ENCODE measurements at regions not wholly inside any gene's neighbourhood (a gene's known extent, or its start where the extent isn't known, plus 50 kb on each side); places are given as distances from the start of the nearest gene placed in this dataset.

DNA sequence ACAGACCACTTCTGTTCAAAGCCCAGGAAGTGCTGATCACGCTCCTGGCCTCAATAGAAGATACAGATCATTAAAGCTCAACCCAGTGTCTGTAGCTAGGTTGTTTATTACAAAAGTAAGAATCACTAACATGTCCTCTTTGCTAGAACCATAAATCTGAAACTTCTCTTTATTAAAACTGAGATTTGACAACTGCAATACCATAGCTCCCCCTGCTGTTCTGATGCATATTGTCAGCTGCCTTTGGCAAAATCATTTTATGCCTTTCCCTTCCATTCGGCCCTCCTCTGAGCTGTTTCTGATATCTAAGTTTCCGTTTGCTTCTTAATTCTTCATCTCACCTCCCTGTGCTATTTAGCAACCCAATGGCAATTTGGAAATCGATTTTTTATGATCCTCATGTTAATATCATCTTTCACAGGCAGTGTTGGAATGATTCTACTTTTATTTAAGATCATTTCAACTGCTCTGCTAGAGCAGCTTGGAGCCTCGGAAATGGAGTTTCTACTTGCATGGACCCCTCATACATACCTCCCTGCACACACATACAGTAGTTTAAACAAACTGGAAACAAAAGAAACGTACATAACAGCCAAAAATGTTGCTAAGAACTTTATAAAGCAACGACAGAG, 998.8 kb downstream of the MAT2B start:
- no peak for TF ChIP-seq TOX (CRISPR knock-in tag; IDR thresholded peaks at IDR 0.05; ENCODE audit: borderline replicate concordance)
- TF ChIP-seq, protein P1, sequence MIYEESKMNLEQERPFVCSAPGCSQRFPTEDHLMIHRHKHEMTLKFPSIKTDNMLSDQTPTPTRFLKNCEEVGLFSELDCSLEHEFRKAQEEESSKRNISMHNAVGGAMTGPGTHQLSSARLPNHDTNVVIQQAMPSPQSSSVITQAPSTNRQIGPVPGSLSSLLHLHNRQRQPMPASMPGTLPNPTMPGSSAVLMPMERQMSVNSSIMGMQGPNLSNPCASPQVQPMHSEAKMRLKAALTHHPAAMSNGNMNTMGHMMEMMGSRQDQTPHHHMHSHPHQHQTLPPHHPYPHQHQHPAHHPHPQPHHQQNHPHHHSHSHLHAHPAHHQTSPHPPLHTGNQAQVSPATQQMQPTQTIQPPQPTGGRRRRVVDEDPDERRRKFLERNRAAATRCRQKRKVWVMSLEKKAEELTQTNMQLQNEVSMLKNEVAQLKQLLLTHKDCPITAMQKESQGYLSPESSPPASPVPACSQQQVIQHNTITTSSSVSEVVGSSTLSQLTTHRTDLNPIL (CRISPR knock-in tag; IDR thresholded peaks at IDR 0.05; ENCODE audit: low read depth), result no peak
- no peak for TF ChIP-seq ARNTL (CRISPR knock-in tag; IDR thresholded peaks at IDR 0.05; ENCODE audit: borderline replicate concordance, low read depth)
- no peak for TF ChIP-seq RARB (CRISPR knock-in tag; IDR thresholded peaks at IDR 0.05)
- TF ChIP-seq, protein P2, sequence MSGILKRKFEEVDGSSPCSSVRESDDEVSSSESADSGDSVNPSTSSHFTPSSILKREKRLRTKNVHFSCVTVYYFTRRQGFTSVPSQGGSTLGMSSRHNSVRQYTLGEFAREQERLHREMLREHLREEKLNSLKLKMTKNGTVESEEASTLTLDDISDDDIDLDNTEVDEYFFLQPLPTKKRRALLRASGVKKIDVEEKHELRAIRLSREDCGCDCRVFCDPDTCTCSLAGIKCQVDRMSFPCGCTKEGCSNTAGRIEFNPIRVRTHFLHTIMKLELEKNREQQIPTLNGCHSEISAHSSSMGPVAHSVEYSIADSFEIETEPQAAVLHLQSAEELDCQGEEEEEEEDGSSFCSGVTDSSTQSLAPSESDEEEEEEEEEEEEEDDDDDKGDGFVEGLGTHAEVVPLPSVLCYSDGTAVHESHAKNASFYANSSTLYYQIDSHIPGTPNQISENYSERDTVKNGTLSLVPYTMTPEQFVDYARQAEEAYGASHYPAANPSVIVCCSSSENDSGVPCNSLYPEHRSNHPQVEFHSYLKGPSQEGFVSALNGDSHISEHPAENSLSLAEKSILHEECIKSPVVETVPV (CRISPR knock-in tag; IDR thresholded peaks at IDR 0.05), result no peak
- TF ChIP-seq, protein P3, sequence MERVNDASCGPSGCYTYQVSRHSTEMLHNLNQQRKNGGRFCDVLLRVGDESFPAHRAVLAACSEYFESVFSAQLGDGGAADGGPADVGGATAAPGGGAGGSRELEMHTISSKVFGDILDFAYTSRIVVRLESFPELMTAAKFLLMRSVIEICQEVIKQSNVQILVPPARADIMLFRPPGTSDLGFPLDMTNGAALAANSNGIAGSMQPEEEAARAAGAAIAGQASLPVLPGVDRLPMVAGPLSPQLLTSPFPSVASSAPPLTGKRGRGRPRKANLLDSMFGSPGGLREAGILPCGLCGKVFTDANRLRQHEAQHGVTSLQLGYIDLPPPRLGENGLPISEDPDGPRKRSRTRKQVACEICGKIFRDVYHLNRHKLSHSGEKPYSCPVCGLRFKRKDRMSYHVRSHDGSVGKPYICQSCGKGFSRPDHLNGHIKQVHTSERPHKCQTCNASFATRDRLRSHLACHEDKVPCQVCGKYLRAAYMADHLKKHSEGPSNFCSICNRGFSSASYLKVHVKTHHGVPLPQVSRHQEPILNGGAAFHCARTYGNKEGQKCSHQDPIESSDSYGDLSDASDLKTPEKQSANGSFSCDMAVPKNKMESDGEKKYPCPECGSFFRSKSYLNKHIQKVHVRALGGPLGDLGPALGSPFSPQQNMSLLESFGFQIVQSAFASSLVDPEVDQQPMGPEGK (CRISPR knock-in tag; IDR thresholded peaks at IDR 0.05; ENCODE audit: borderline replicate concordance), result no peak

All from SK-N-SH treated with all-trans-retinoic acid at 6 μM for 48 hours (cell line).